Fibroblast of mammary gland (primary cell): ENCODE measurements at regions not wholly inside any gene's neighbourhood (a gene's known extent, or its start where the extent isn't known, plus 50 kb on each side); places are given as distances from the start of the nearest gene placed in this dataset.
"Not testable (repeated sequence)": the region's sequence is repeated elsewhere in the genome, so short reads cannot be mapped to it uniquely, and the experiment has no call there.

Experiments used
- DNase-seq: peaks from one replicate; pipeline ENCODE4 v3.0.0-alpha.2; 2010; ENCODE audit warnings: low read depth
- H3K4me3 ChIP-seq: 2 replicates; pipeline ENCODE4 v1.5.1; 2011; ENCODE audit warnings: low read depth, mild to moderate bottlenecking, low read length, moderate library complexity; ENCODE audit not compliant: control insufficient read depth
- CTCF ChIP-seq: conservative IDR thresholded peaks from 2 replicates; pipeline ENCODE4 v1.5.1; 2011; ENCODE audit warnings: low read depth, low read length, inconsistent platforms; ENCODE audit not compliant: control insufficient read depth, insufficient read depth

DNA sequence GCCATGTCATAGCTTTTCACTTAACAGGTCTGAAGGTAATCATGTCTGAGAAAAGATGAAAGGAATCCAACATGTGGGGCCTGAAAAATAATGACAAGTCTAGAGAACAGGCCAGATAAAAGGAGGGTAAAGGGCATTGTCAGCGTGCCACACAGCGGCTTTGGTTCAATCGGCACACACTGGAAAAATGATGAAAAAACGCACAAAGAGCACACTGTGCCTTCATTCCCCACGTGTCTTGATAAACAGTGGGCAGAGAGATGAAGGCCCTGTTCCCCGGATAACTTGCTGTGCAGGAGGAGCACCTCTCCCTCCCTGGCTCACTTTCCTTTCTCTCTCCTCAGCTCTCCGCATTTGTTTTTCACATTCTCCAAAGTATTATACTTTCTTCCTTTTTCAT, 766.3 kb downstream of the TDRD15 start:
- no peak for TF ChIP-seq CTCF
- no peak for DNase-seq

DNA sequence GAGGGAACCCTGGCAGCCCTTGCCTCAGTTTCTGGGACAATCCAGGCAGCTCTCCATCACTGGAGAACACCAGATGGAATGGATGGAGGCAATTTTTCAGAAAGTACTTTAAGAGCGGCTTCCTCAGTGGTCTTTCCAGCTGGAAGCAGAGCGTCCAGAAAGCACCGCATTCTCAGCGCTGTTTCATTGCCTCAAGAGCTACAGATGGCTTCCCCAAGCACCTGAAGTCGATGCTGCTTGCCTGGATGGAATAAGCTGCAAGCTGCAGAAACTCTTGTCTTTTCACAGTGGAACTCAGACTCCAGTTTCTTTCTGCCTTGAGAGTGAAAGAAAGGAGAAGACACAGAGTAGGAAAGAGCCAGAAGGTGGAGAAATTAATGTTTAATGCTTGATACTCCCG, 766.9 kb downstream of the TDRD15 start:
- H3K4me3 ChIP-seq, result no peak overlapping the region
- no peak for TF ChIP-seq CTCF
- DNase-seq, result no peak

More for the DNA sequence above, 766.3 kb downstream of the TDRD15 start:
- no peak overlapping the region for H3K4me3 ChIP-seq

- no peak for DNase-seq
- TF ChIP-seq CTCF, result no peak
- no peak overlapping the region for H3K4me3 ChIP-seq
Measured at GRCh38 chr2:21891191-21891590, 767.4 kb downstream of the TDRD15 start.

DNA sequence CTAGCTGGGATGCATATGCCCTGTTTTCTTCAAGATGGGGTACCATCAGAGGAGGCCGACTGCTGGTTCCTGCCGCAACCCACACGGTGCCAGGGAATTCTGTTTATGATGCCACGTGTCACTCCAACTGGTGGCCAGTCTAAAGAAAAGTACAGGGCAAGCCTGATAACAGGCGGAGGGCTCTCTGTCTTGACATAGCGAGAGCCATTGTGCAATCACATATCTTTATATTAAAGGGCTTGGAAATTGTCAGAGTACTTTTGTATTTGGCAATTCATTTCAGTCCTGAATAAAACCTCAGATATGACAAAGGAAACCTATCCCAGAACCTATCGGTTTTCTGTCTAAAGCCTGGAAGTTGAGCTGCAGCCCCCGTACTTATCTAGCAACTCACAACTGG, 768.4 kb downstream of the TDRD15 start:
- H3K4me3 ChIP-seq, result no peak overlapping the region
- no peak for TF ChIP-seq CTCF
- no peak for DNase-seq

- no peak for DNase-seq
- no peak overlapping the region for H3K4me3 ChIP-seq
- no peak for TF ChIP-seq CTCF
Measured at GRCh38 chr2:21895200-21895599, 771.4 kb downstream of the TDRD15 start.

GRCh38 chr2:21908712-21909380, 785.1 kb downstream of the TDRD15 start:
- DNase-seq, result not testable (repeated sequence)

GRCh38 chr2:21910832-21911507, 787.2 kb downstream of the TDRD15 start:
- no peak for TF ChIP-seq CTCF
- DNase-seq, result no peak
- no peak overlapping the region for H3K4me3 ChIP-seq

More at GRCh38 chr2:21908712-21909380, 785.1 kb downstream of the TDRD15 start:
- H3K4me3 ChIP-seq, result not testable (repeated sequence)
